ENCODE measurements at regions not wholly inside any gene's neighbourhood (a gene's known extent, or its start where the extent isn't known, plus 50 kb on each side); places are given as distances from the start of the nearest gene placed in this dataset.

- TF ChIP-seq HDAC2 (CRISPR knock-in tag; IDR thresholded peaks at IDR 0.05): no peak
- TF ChIP-seq FOXK2 (IDR thresholded peaks at IDR 0.05): no peak
- no peak for TF ChIP-seq YY1 (IDR thresholded peaks at IDR 0.05; ENCODE audit: insufficient read depth, insufficient replicate concordance, low read depth, low read length)
- no peak for TF ChIP-seq BHLHE40 (IDR thresholded peaks at IDR 0.05; ENCODE audit: low read length)
- TF ChIP-seq ZNF333 (CRISPR knock-in tag; IDR thresholded peaks at IDR 0.05; ENCODE audit: borderline replicate concordance): no peak
Observed at GRCh38 chr22:23478175-23478574, 101.9 kb downstream of the IGLL1 start.
